Esophagus muscularis mucosa (tissue), 4 donors: ENCODE measurements at regions not wholly inside any gene's neighbourhood (a gene's known extent, or its start where the extent isn't known, plus 50 kb on each side); places are given as distances from the start of the nearest gene placed in this dataset.

Source experiments
- DNase-seq: peaks from one replicate; pipeline ENCODE4 v3.0.0-alpha.2; 2017; ENCODE audit errors: extremely low spot score
- H3K27ac ChIP-seq, 4 donors: fragments of 200-600 bp; sonication (generic); replicated peaks in 1 of 4; 1 replicate in 3 of 4; 2 replicates in 1 of 4; pipeline ENCODE4 v1.5.1; 2016 to 2019; ENCODE audit warnings: mild to moderate bottlenecking in 1 of 4
- H3K27me3 ChIP-seq, 4 donors: fragments of 200-600 bp; sonication (generic); one replicate each; pipeline versions ENCODE4 v1.5.1 to v1.6.0; 2016 to 2019
- H3K36me3 ChIP-seq, 4 donors: fragments of 200-600 bp; sonication (generic); one replicate each; pipeline ENCODE4 v1.5.1; 2016 to 2019
- H3K4me1 ChIP-seq, 4 donors: fragments of 200-600 bp; sonication (generic); one replicate each; pipeline ENCODE4 v1.5.1; 2016 to 2019
- H3K4me3 ChIP-seq, 4 donors: fragments of 200-600 bp; sonication (generic); 1 replicate in 2 of 4; 2 replicates in 2 of 4; pipeline ENCODE4 v1.5.1; 2016 to 2019; ENCODE audit warnings: mild to moderate bottlenecking in 4 of 4, moderate library complexity in 1 of 4
- H3K9me3 ChIP-seq, 4 donors: fragments of 200-600 bp; sonication (generic); 1 replicate in 3 of 4; 2 replicates in 1 of 4; pipeline ENCODE4 v1.5.1; 2016 to 2019
- CTCF ChIP-seq, 3 experiments: fragments of 200-600 bp in 2 of 3; fragments of 450-650 bp in 1 of 3; sonication (generic) in 2 of 3; IDR thresholded peaks; one replicate each; pipeline ENCODE4 v1.5.1; 2017 to 2019; ENCODE audit warnings: antibody characterized with exemption in 3 of 3, mild to moderate bottlenecking in 2 of 3, moderate library complexity in 1 of 3
- EP300 ChIP-seq: sonication (generic); formaldehyde crosslinking; IDR thresholded peaks from one replicate; pipeline ENCODE4 v1.6.1; 2017; ENCODE audit warnings: antibody characterized with exemption
- POLR2A ChIP-seq: fragments of 450-650 bp; IDR thresholded peaks from one replicate; pipeline ENCODE4 v1.6.1; 2017; ENCODE audit warnings: antibody characterized with exemption, moderate library complexity, mild to moderate bottlenecking, low read depth
- POLR2AphosphoS5 ChIP-seq, 2 donors: sonication (generic); formaldehyde crosslinking; IDR thresholded peaks; one replicate each; pipeline ENCODE4 v1.6.1; 2017; ENCODE audit warnings: antibody characterized with exemption in 2 of 2
- WGBS: methylation state at CpG from one replicate; pipeline ENCODE4 v1.1.5; 2018; 5-methylcytosine and 5-hydroxymethylcytosine counted together
- intact Hi-C: fragments of 100-400 bp; cut with DNase I; formaldehyde crosslinking; loops from one replicate; pipeline ENCODE4 v1.15.1; 2023

- TF ChIP-seq CTCF (IDR thresholded peaks at IDR 0.05) (no peak), POLR2AphosphoS5 (IDR thresholded peaks at IDR 0.05) (no peak), EP300 (no peak), POLR2A (no peak)
- H3K4me1 ChIP-seq = peaks cover 18 to 34% (median 26%) of the 10 kb centered on the region in 4 donors
- H3K27ac ChIP-seq = no peak overlapping the region
- no peaks in the 10 kb centered on the region for H3K36me3 ChIP-seq
- peaks cover 4 to 83% (median 45%) of the 10 kb centered on the region in 4 donors for H3K27me3 ChIP-seq
- DNase-seq = no peak
- H3K9me3 ChIP-seq = no peaks in the 10 kb centered on the region
- peak overlapping the region; percentile 43 to 48 (median 47) for H3K4me3 ChIP-seq
- intact Hi-C loops = loop anchor here (5.0 kb wide), 1 partner anchor 1079 kb away; no protein-coding TSS in a partner anchor
- WGBS = 6% methylated on average over 42 of the region's 51 CpGs
Observed at GRCh38 chr1:98045767-98046641, 125.2 kb upstream of the DPYD start.

- TF ChIP-seq POLR2AphosphoS5 (IDR thresholded peaks at IDR 0.05) (no peak), POLR2A (no peak), EP300 (no peak), CTCF (IDR thresholded peaks at IDR 0.05) (no peak)
- H3K4me3 ChIP-seq = peak overlapping the region; percentile 43 to 48 (median 47)
- peaks cover 4 to 76% (median 42%) of the 10 kb centered on the region in 4 donors for H3K27me3 ChIP-seq
- DNase-seq = no peak
- no peak overlapping the region for H3K27ac ChIP-seq
- intact Hi-C loops = loop anchor here (5.0 kb wide), 1 partner anchor 1078 kb away; no protein-coding TSS in a partner anchor
- WGBS = 2% methylated on average over 18 of the region's 48 CpGs
- no peaks in the 10 kb centered on the region for H3K9me3 ChIP-seq
- H3K36me3 ChIP-seq = no peaks in the 10 kb centered on the region
- H3K4me1 ChIP-seq = peaks cover 18 to 34% (median 26%) of the 10 kb centered on the region in 4 donors
Observed at GRCh38 chr1:98045211-98045766, 124.5 kb upstream of the DPYD start.

GRCh38 chr1:98044766-98045165 is 123.9 kb upstream of the DPYD start:
- peaks cover 18 to 34% (median 26%) of the 10 kb centered on the region in 4 donors for H3K4me1 ChIP-seq
- H3K9me3 ChIP-seq = no peaks in the 10 kb centered on the region
- intact Hi-C loops = loop anchor here (5.0 kb wide), 1 partner anchor 1077 kb away; no protein-coding TSS in a partner anchor
- no peak for TF ChIP-seq EP300
- no peak for TF ChIP-seq POLR2A
- TF ChIP-seq CTCF (IDR thresholded peaks at IDR 0.05) = no peak
- TF ChIP-seq POLR2AphosphoS5 (IDR thresholded peaks at IDR 0.05) = no peak
- no peak overlapping the region for H3K27ac ChIP-seq
- H3K36me3 ChIP-seq = no peaks in the 10 kb centered on the region
- DNase-seq = no peak
- peaks cover 4 to 71% (median 41%) of the 10 kb centered on the region in 4 donors for H3K27me3 ChIP-seq
- peak overlapping the region in 3 of 4 donors; percentile 46 to 48 (median 48) for H3K4me3 ChIP-seq
- 15% methylated on average over 11 of the region's 16 CpGs for WGBS

GRCh38 chr1:98044071-98044697 is 123.3 kb upstream of the DPYD start:
- Histone ChIP-seq H3K4me1 (peaks cover 18 to 31% (median 26%) of the 10 kb centered on the region in 4 donors), H3K36me3 (no peaks in the 10 kb centered on the region), H3K27me3 (peaks cover under 1 to 65% (median 37%) of the 10 kb centered on the region in 4 donors), H3K27ac (no peak overlapping the region), H3K4me3 (no peak overlapping the region), H3K9me3 (no peaks in the 10 kb centered on the region)
- TF ChIP-seq EP300 (no peak), POLR2AphosphoS5 (IDR thresholded peaks at IDR 0.05) (no peak), CTCF (IDR thresholded peaks at IDR 0.05) (no peak), POLR2A (no peak)
- intact Hi-C loops = no loop called here
- 35% methylated on average over 12 of the region's 12 CpGs for WGBS
- no peak for DNase-seq
